ENCODE measurements at regions not wholly inside any gene's neighbourhood (a gene's known extent, or its start where the extent isn't known, plus 50 kb on each side); places are given as distances from the start of the nearest gene placed in this dataset.

GRCh38 chr13:76717092-76717491 lies 169.1 kb downstream of the KCTD12 start (continued):
- TF ChIP-seq CHD7 (IDR thresholded peaks at IDR 0.05; ENCODE audit: insufficient replicate concordance, low read length), result no peak

All from H1 (cell line).